AG09319 (cell line): ENCODE measurements at regions not wholly inside any gene's neighbourhood (a gene's known extent, or its start where the extent isn't known, plus 50 kb on each side); places are given as distances from the start of the nearest gene placed in this dataset.
"Not testable (repeated sequence)": the region's sequence is repeated elsewhere in the genome, so short reads cannot be mapped to it uniquely, and the experiment has no call there.

Source experiments
- DNase-seq: peaks from one replicate; pipeline ENCODE4 v3.0.0-alpha.2; 2010; ENCODE audit warnings: low read depth; ENCODE audit errors: extremely low read depth
- TF ChIP-seq, protein P1 (sequence below): IDR thresholded peaks from 2 replicates; pipeline ENCODE4 v1.5.1; 2011; ENCODE audit warnings: low read depth, mild to moderate bottlenecking, inconsistent platforms, low read length, moderate library complexity

- DNase-seq = peak; percentile 8
- TF ChIP-seq, protein P1, sequence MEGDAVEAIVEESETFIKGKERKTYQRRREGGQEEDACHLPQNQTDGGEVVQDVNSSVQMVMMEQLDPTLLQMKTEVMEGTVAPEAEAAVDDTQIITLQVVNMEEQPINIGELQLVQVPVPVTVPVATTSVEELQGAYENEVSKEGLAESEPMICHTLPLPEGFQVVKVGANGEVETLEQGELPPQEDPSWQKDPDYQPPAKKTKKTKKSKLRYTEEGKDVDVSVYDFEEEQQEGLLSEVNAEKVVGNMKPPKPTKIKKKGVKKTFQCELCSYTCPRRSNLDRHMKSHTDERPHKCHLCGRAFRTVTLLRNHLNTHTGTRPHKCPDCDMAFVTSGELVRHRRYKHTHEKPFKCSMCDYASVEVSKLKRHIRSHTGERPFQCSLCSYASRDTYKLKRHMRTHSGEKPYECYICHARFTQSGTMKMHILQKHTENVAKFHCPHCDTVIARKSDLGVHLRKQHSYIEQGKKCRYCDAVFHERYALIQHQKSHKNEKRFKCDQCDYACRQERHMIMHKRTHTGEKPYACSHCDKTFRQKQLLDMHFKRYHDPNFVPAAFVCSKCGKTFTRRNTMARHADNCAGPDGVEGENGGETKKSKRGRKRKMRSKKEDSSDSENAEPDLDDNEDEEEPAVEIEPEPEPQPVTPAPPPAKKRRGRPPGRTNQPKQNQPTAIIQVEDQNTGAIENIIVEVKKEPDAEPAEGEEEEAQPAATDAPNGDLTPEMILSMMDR = no peak
These were observed 125.3 kb upstream of the B3GAT2 start for GRCh38 chr6:71082033-71082650.

- no peak for DNase-seq
- TF ChIP-seq, protein P1 = no peak
These were observed 126.5 kb upstream of the B3GAT2 start for GRCh38 chr6:71083308-71083820.

DNA sequence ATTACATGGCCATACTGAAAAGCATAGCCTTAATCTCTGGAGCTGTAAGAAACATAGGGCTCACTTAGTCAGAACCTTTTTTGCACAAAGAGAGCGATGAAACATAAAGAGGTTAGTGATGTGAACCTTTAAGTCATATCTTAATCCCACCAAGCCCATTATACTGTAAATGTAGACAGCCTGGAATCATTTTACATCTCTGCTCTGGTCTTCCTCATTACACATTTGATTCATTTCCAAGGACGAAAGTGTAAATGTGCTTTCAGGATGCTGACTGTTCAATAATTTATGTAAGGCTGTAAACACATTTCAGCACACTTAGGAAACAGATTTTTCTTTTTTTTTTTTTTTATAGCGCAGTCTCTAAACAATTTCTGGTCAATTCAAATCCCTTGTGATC, 131.3 kb upstream of the B3GAT2 start:
- TF ChIP-seq, protein P1 = no peak
- DNase-seq = no peak

DNA sequence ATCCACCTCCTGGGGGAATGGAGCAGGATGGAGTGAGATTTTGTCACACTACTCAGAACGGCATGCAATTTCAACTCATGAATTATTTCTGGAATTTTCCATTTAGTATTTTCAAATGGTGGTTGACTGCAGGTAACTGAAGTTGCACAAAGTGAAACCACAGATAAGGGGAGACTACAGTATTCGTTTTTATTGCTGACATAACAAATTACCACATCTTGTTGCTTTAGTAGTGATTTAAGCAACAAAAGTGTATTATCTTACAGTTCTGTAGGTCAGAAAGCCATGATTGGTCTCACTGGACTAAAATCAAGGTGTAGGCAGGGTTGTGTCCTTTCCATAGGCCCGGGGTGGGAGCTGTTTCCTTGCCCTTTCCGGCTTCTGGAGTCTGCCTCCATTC, 133.4 kb upstream of the B3GAT2 start:
- TF ChIP-seq, protein P1 = no peak
- DNase-seq = no peak

DNA sequence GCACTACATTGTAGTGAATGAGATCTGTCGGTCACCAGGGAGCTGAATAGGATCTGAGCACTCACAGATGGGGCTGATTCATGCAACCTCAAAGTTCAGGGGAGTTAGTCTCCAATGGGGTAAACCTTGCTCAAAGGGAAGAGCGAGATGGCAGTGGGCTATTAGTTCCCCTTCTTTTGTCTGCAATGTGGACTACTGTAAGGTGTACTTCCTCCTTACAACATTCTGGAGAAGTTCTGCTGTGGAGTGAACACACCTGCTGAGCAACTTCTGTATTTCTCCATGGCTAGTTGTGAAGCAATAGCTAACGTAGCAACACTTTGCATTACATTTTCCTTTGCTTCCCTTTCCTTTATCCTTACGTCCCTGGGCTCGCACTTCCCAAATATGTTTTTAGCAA, 134.3 kb upstream of the B3GAT2 start:
- TF ChIP-seq, protein P1 = no peak

DNA sequence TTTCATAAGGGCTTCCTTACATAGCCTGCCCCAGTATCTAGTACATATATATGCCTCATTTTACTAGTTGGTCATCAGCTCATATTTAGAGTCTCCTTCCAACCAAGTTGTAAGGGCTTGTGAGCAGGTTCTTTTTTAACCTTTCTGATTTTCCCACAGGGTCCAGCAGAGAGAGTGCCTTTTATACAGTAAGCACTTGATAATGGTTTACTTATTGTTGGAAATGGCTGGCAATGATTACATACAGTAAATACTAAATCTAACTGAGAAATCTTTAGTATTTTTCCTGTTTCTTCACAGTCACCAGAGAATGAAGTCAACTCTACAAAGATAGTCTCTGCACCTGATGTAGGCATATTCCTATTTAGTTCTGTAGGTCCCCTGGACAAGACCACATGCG, 135.1 kb upstream of the B3GAT2 start:
- DNase-seq = no peak
- TF ChIP-seq, protein P1 = no peak

More for the DNA sequence above, 134.3 kb upstream of the B3GAT2 start:
- no peak for DNase-seq

- not testable (repeated sequence) for DNase-seq
These were observed 140.4 kb upstream of the B3GAT2 start for GRCh38 chr6:71097264-71097663.

- no peak for DNase-seq
- TF ChIP-seq, protein P1 = no peak
These were observed 142.8 kb upstream of the B3GAT2 start for GRCh38 chr6:71099649-71100048.
